Activated CD8-positive, alpha-beta T cell treated with anti-CD3 and anti-CD28 coated beads, Interleukin-2, amount 10 ng/mL, durations not matched to agents 7 days and 5 days (primary cell): ENCODE measurements at regions not wholly inside any gene's neighbourhood (a gene's known extent, or its start where the extent isn't known, plus 50 kb on each side); places are given as distances from the start of the nearest gene placed in this dataset.

ENCODE experiments used
- ATAC-seq: fragments of 150-1000 bp; cut with Tn5 transposase; one replicate; pipeline ENCODE4 v1.10.0; 2021; ENCODE audit warnings: moderate library complexity
- CTCF ChIA-PET: fragments of 350-600 bp; sonication (Branson Sonifier 250); formaldehyde crosslinking; loops from one replicate; lab custom pipeline; 2021; ENCODE audit warnings: antibody characterized with exemption; lab: Charles Lee
- POLR2A ChIA-PET: fragments of 350-600 bp; sonication (Branson Sonifier 250); formaldehyde crosslinking; loops from one replicate; lab custom pipeline; 2021; ENCODE audit warnings: antibody characterized with exemption; lab: Charles Lee
- DNase-seq: peaks from one replicate; pipeline ENCODE4 v3.0.0-alpha.2; 2020
- H3K27ac Mint-ChIP-seq: one replicate; pipeline ENCODE4 v1.8.0; 2021; ENCODE audit warnings: mild to moderate bottlenecking, mixed read lengths
- H3K27me3 Mint-ChIP-seq: one replicate; pipeline ENCODE4 v1.8.0; 2021; ENCODE audit warnings: low read depth, mixed read lengths
- H3K36me3 Mint-ChIP-seq: one replicate; pipeline ENCODE4 v1.8.0; 2021; ENCODE audit warnings: low read depth, mixed read lengths
- H3K4me1 Mint-ChIP-seq: one replicate; pipeline ENCODE4 v1.8.0; 2021; ENCODE audit warnings: low read depth, mixed read lengths
- H3K4me3 Mint-ChIP-seq: one replicate; pipeline ENCODE4 v1.8.0; 2021; ENCODE audit warnings: mild to moderate bottlenecking, mixed read lengths
- H3K9me3 Mint-ChIP-seq: one replicate; pipeline ENCODE4 v1.8.0; 2022; ENCODE audit warnings: mixed read lengths; ENCODE audit not compliant: insufficient read depth

- Mint-ChIP-seq H3K27me3 (no peaks in the 10 kb centered on the region), H3K4me3 (no peak overlapping the region), H3K27ac (no peak overlapping the region), H3K36me3 (no peaks in the 10 kb centered on the region), H3K4me1 (no peaks in the 10 kb centered on the region), H3K9me3 (no peaks in the 10 kb centered on the region)
- CTCF ChIA-PET, result no interaction called here
- ATAC-seq, result no peak
- no peak for DNase-seq
- POLR2A ChIA-PET, result no interaction called here
Observed at GRCh38 chr2:235183786-235184185, 232.0 kb downstream of the SH3BP4 start.

DNA sequence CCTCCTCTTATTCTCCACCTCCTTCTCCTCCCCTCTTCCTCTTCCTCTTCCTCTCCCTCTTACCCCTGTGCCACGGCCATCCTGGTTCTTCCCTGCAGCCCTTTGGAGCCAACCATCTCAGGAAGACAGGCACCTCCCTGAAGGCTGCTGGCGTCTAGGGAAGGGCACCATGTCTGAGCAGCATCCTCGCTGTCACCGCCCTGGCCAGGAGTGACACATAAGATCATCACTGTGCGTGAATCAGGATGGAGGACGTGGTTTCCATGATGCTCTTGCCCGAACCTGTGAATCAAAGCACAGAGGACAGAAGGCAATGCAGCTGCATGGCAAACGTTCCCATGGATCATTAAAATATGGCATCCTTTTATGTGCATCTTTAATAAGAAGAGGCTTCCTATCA, 236.0 kb downstream of the SH3BP4 start:
- Mint-ChIP-seq H3K4me3 (no peak overlapping the region), H3K36me3 (no peaks in the 10 kb centered on the region), H3K27me3 (no peaks in the 10 kb centered on the region), H3K9me3 (no peaks in the 10 kb centered on the region), H3K27ac (no peak overlapping the region), H3K4me1 (no peaks in the 10 kb centered on the region)
- no peak for DNase-seq
- no peak for ATAC-seq
- ChIA-PET CTCF (no interaction called here), POLR2A (no interaction called here)

DNA sequence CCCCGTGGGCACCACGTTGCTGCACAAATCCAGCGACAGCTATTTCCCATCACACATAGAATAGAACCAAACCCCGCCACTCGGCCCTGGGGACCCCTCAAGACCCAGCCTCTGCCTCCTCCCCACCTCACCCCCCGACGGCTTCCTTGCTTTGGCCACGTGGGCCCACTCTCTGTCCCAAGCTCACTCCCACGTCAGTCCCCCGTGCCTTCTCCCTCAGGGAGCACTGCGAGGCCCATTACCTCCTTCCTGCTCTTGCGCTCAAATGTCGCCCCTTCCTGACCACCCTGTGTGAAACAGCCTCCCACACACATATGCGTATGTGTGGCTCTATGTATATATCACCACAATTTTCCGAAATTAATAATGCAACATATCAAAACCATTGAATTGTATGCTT, 239.7 kb downstream of the SH3BP4 start:
- no peaks in the 10 kb centered on the region for H3K27me3 Mint-ChIP-seq
- ChIA-PET POLR2A (no interaction called here), CTCF (no interaction called here)
- DNase-seq (no peak), ATAC-seq (no peak)
- H3K4me1 Mint-ChIP-seq, result no peaks in the 10 kb centered on the region
- no peaks in the 10 kb centered on the region for H3K9me3 Mint-ChIP-seq
- H3K27ac Mint-ChIP-seq, result no peak overlapping the region
- no peaks in the 10 kb centered on the region for H3K36me3 Mint-ChIP-seq
- no peak overlapping the region for H3K4me3 Mint-ChIP-seq

GRCh38 chr2:235191978-235192377, 240.2 kb downstream of the SH3BP4 start:
- no peak overlapping the region for H3K4me3 Mint-ChIP-seq
- ChIA-PET CTCF (no interaction called here), POLR2A (no interaction called here)
- ATAC-seq (no peak), DNase-seq (no peak)
- no peaks in the 10 kb centered on the region for H3K36me3 Mint-ChIP-seq
- H3K9me3 Mint-ChIP-seq, result no peaks in the 10 kb centered on the region
- H3K4me1 Mint-ChIP-seq, result no peaks in the 10 kb centered on the region
- no peaks in the 10 kb centered on the region for H3K27me3 Mint-ChIP-seq
- H3K27ac Mint-ChIP-seq, result no peak overlapping the region

GRCh38 chr2:235194351-235194750, 242.5 kb downstream of the SH3BP4 start:
- H3K9me3 Mint-ChIP-seq, result no peaks in the 10 kb centered on the region
- H3K27ac Mint-ChIP-seq, result no peak overlapping the region
- H3K27me3 Mint-ChIP-seq, result no peaks in the 10 kb centered on the region
- no peaks in the 10 kb centered on the region for H3K36me3 Mint-ChIP-seq
- ATAC-seq, result no peak
- DNase-seq, result no peak
- CTCF ChIA-PET, result no interaction called here
- POLR2A ChIA-PET, result no interaction called here
- H3K4me3 Mint-ChIP-seq, result no peak overlapping the region
- no peaks in the 10 kb centered on the region for H3K4me1 Mint-ChIP-seq

DNA sequence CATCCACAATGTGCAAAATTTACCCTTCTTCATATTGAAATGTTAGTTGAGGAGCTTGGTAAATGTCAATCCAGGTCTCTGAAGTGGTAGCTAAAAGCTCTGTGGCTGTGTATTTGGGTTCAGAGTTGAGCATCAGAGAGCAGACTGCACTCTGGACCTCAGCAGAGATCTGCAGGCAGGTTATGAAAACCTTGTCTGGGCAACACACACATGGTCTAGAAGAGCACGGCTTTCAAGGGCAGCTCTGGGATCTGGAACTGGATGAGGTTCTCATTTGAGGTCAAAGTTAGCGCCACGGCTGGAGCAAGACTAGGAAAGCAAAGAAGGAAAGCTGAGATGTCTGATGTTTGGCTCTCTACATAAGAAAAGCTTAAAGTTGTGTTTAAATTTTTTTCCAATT, 243.0 kb downstream of the SH3BP4 start:
- H3K27ac Mint-ChIP-seq, result no peak overlapping the region
- ChIA-PET CTCF (no interaction called here), POLR2A (no interaction called here)
- H3K36me3 Mint-ChIP-seq, result no peaks in the 10 kb centered on the region
- no peaks in the 10 kb centered on the region for H3K27me3 Mint-ChIP-seq
- no peaks in the 10 kb centered on the region for H3K4me1 Mint-ChIP-seq
- no peak for ATAC-seq
- H3K4me3 Mint-ChIP-seq, result no peak overlapping the region
- no peaks in the 10 kb centered on the region for H3K9me3 Mint-ChIP-seq
- no peak for DNase-seq

GRCh38 chr2:235195921-235196320, 244.1 kb downstream of the SH3BP4 start:
- Mint-ChIP-seq H3K27me3 (no peaks in the 10 kb centered on the region), H3K27ac (no peak overlapping the region), H3K36me3 (no peaks in the 10 kb centered on the region), H3K4me3 (no peak overlapping the region), H3K9me3 (no peaks in the 10 kb centered on the region), H3K4me1 (no peaks in the 10 kb centered on the region)
- ATAC-seq, result no peak
- DNase-seq, result no peak
- POLR2A ChIA-PET, result no interaction called here
- CTCF ChIA-PET, result interaction anchor here (0.6 kb wide), 1 partner anchor 1893 kb away, joined by 3 read pairs; no protein-coding TSS in a partner anchor

GRCh38 chr2:235199128-235199527, 247.3 kb downstream of the SH3BP4 start:
- Mint-ChIP-seq H3K27me3 (no peaks in the 10 kb centered on the region), H3K36me3 (no peaks in the 10 kb centered on the region), H3K4me3 (no peak overlapping the region), H3K4me1 (no peaks in the 10 kb centered on the region), H3K27ac (no peak overlapping the region), H3K9me3 (no peaks in the 10 kb centered on the region)
- POLR2A ChIA-PET, result no interaction called here
- CTCF ChIA-PET, result no interaction called here
- ATAC-seq (no peak), DNase-seq (no peak)

- ChIA-PET POLR2A (no interaction called here), CTCF (no interaction called here)
- no peaks in the 10 kb centered on the region for H3K27me3 Mint-ChIP-seq
- H3K9me3 Mint-ChIP-seq, result no peaks in the 10 kb centered on the region
- ATAC-seq, result no peak
- H3K4me3 Mint-ChIP-seq, result no peak overlapping the region
- H3K27ac Mint-ChIP-seq, result no peak overlapping the region
- no peak for DNase-seq
- H3K4me1 Mint-ChIP-seq, result no peaks in the 10 kb centered on the region
- H3K36me3 Mint-ChIP-seq, result no peaks in the 10 kb centered on the region
Observed at GRCh38 chr2:235200216-235200615, 248.4 kb downstream of the SH3BP4 start.

- ChIA-PET POLR2A (no interaction called here), CTCF (no interaction called here)
- H3K9me3 Mint-ChIP-seq, result no peaks in the 10 kb centered on the region
- no peaks in the 10 kb centered on the region for H3K4me1 Mint-ChIP-seq
- no peak for ATAC-seq
- no peaks in the 10 kb centered on the region for H3K36me3 Mint-ChIP-seq
- no peak overlapping the region for H3K27ac Mint-ChIP-seq
- no peak for DNase-seq
- no peaks in the 10 kb centered on the region for H3K27me3 Mint-ChIP-seq
- H3K4me3 Mint-ChIP-seq, result no peak overlapping the region
Observed at GRCh38 chr2:235201756-235202155, 249.9 kb downstream of the SH3BP4 start.

- ATAC-seq, result no peak
- Mint-ChIP-seq H3K9me3 (no peaks in the 10 kb centered on the region), H3K4me3 (no peak overlapping the region), H3K27ac (no peak overlapping the region), H3K27me3 (no peaks in the 10 kb centered on the region), H3K36me3 (no peaks in the 10 kb centered on the region), H3K4me1 (no peaks in the 10 kb centered on the region)
- POLR2A ChIA-PET, result no interaction called here
- no peak for DNase-seq
- CTCF ChIA-PET, result no interaction called here
Observed at GRCh38 chr2:235204948-235205347, 253.1 kb downstream of the SH3BP4 start.

- Mint-ChIP-seq H3K4me1 (no peaks in the 10 kb centered on the region), H3K27ac (no peak overlapping the region), H3K9me3 (no peaks in the 10 kb centered on the region), H3K36me3 (no peaks in the 10 kb centered on the region), H3K27me3 (no peaks in the 10 kb centered on the region), H3K4me3 (no peak overlapping the region)
- ChIA-PET CTCF (no interaction called here), POLR2A (no interaction called here)
- ATAC-seq (no peak), DNase-seq (no peak)
Observed at GRCh38 chr2:235206399-235206798, 254.6 kb downstream of the SH3BP4 start.

DNA sequence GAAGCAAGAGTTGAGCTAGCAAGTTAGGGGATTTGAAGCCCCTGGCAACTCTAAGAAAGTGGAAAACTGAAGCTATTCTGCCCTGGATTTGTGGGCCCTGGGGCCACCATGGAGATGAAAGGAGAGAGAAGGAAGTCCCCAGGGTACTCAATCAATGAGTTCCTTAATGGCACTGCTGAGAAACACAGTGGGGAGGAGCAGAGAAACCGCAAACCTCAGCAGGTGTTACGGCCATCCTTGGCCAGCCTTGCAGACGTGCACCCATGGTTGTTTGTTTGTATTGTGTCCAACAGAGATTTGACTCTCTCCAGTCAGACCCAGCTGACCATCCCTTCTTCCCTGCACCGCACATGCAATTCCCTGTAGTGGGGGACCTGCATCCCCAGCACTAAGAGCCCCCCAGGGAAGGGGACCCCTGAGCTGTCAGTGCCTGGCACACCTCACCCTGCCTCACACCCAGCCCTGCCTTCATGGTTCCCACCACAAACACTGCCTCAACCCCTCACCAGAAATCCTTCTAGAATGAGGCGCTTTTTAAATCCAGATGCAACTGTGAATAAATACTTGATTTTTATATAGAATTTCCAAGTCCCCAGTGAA, 255.3 kb downstream of the SH3BP4 start:
- Mint-ChIP-seq H3K27ac (no peak overlapping the region), H3K27me3 (no peaks in the 10 kb centered on the region), H3K9me3 (no peaks in the 10 kb centered on the region), H3K4me3 (no peak overlapping the region), H3K4me1 (no peaks in the 10 kb centered on the region), H3K36me3 (no peaks in the 10 kb centered on the region)
- no peak for DNase-seq
- no peak for ATAC-seq
- ChIA-PET CTCF (no interaction called here), POLR2A (no interaction called here)
